SU-DHL-6 (cell line): ENCODE measurements at regions not wholly inside any gene's neighbourhood (a gene's known extent, or its start where the extent isn't known, plus 50 kb on each side); places are given as distances from the start of the nearest gene placed in this dataset.

ENCODE experiments used
- CTCF ChIP-seq: fragments of 200-600 bp; sonication (generic); IDR thresholded peaks from one replicate; pipeline ENCODE4 v1.5.1; 2017; ENCODE audit warnings: antibody characterized with exemption, mild to moderate bottlenecking, low read length, moderate library complexity; ENCODE audit not compliant: insufficient read depth, poor library complexity, severe bottlenecking
- EZH2phosphoT487 ChIP-seq: fragments of 200-600 bp; sonication (generic), shearing (Covaris generic); conservative IDR thresholded peaks from 2 replicates; pipeline ENCODE4 v1.6.1; 2018; ENCODE audit warnings: mild to moderate bottlenecking, antibody characterized with exemption, low read length, moderate library complexity, mixed read lengths

- TF ChIP-seq EZH2phosphoT487, result no peak
- TF ChIP-seq CTCF, result no peak
Observed at GRCh38 chr12:132404951-132405741, 75.8 kb upstream of the GALNT9 start.
